Uterus (tissue), 2 donors: ENCODE measurements at regions not wholly inside any gene's neighbourhood (a gene's known extent, or its start where the extent isn't known, plus 50 kb on each side); places are given as distances from the start of the nearest gene placed in this dataset.

Source experiments
- CTCF ChIP-seq, 4 experiments: fragments of 200-600 bp in 2 of 4; fragments of 450-650 bp in 2 of 4; sonication (generic) in 2 of 4; IDR thresholded peaks; one replicate each; pipeline ENCODE4 v1.5.1; 2016 to 2019; ENCODE audit warnings: antibody characterized with exemption in 4 of 4, mild to moderate bottlenecking in 2 of 4, moderate library complexity in 1 of 4
- POLR2A ChIP-seq, 2 donors: fragments of 450-650 bp; IDR thresholded peaks; one replicate each; pipeline ENCODE4 v1.6.1; 2016; ENCODE audit warnings: antibody characterized with exemption in 2 of 2, mild to moderate bottlenecking in 1 of 2, moderate library complexity in 1 of 2

GRCh38 chr6:22470454-22471131, 98.8 kb upstream of the HDGFL1 start:
- TF ChIP-seq CTCF (IDR thresholded peaks at IDR 0.05) (no peak), POLR2A (IDR thresholded peaks at IDR 0.05) (no peak)
